ENCODE measurements at regions not wholly inside any gene's neighbourhood (a gene's known extent, or its start where the extent isn't known, plus 50 kb on each side); places are given as distances from the start of the nearest gene placed in this dataset.

- H3K27ac ChIP-seq: no peak overlapping the region
- no peak for DNase-seq (ENCODE audit: low spot score)
- H3K4me3 ChIP-seq: no peak overlapping the region
- TF ChIP-seq, protein P1, sequence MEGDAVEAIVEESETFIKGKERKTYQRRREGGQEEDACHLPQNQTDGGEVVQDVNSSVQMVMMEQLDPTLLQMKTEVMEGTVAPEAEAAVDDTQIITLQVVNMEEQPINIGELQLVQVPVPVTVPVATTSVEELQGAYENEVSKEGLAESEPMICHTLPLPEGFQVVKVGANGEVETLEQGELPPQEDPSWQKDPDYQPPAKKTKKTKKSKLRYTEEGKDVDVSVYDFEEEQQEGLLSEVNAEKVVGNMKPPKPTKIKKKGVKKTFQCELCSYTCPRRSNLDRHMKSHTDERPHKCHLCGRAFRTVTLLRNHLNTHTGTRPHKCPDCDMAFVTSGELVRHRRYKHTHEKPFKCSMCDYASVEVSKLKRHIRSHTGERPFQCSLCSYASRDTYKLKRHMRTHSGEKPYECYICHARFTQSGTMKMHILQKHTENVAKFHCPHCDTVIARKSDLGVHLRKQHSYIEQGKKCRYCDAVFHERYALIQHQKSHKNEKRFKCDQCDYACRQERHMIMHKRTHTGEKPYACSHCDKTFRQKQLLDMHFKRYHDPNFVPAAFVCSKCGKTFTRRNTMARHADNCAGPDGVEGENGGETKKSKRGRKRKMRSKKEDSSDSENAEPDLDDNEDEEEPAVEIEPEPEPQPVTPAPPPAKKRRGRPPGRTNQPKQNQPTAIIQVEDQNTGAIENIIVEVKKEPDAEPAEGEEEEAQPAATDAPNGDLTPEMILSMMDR (IDR thresholded peaks at IDR 0.05): no peak
Measured at GRCh38 chr5:155522540-155522939, 509.0 kb downstream of the KIF4B start.

DNA sequence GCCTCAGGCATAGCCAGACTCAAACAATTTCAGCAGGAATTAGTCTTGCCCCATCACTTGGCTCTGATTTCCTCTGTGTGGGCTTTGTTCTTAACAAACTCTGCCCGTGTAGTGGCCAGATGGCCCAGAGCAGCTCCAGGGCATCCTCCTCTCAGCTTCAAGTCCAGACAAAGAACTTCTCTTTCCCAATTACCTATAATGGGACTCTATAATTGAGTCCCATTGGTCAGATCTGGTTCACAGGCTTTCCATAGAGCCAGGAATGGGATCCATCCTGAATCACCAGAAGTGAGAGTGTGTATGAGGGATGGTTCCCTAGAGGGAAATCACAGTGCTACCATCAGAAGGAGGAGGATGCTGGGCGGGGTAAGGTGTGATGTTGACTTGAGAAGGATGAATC, 515.8 kb downstream of the KIF4B start:
- DNase-seq (ENCODE audit: low spot score): no peak
- TF ChIP-seq, protein P1 (IDR thresholded peaks at IDR 0.05): no peak
- Histone ChIP-seq H3K4me3 (no peak overlapping the region), H3K27ac (no peak overlapping the region)

- TF ChIP-seq, protein P1 (IDR thresholded peaks at IDR 0.05): no peak
- no peak overlapping the region for H3K27ac ChIP-seq
- no peak for DNase-seq (ENCODE audit: low spot score)
- H3K4me3 ChIP-seq: no peak overlapping the region
Measured at GRCh38 chr5:155530046-155530445, 516.5 kb downstream of the KIF4B start.

DNA sequence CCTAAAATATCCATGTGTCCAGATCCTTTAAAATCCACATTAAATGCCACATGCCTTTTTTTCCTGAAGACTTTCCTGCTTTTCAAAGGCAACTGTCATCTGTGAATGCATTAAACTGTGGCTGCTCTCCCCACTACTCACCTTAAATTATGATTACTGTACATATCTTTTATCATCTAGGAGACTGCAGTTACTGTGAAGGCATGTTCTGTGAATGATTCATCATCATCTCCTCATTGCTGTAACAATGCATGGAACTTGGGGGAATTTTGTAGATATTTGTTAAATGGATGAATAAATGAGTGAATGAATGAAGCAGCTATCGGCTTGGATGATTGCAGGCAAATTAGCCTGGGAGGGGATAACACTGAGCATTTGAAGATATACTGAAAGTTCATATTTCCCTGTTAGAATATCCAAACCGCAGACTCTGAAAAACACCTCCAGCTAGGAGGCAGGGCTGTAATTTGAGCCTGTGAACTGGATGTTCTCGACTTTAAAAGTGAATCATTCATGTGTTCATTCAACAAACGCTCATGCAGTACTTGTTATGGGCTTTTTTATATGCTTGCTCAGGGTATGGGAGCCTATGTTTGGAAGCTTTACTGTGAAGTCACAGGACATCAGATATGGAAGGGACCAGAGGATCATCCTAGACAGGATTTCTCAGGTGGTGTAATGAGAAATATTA, 519.2 kb downstream of the KIF4B start:
- DNase-seq (ENCODE audit: low spot score): no peak
- Histone ChIP-seq H3K4me3 (no peak overlapping the region), H3K27ac (no peak overlapping the region)
- TF ChIP-seq, protein P1 (IDR thresholded peaks at IDR 0.05): no peak

DNA sequence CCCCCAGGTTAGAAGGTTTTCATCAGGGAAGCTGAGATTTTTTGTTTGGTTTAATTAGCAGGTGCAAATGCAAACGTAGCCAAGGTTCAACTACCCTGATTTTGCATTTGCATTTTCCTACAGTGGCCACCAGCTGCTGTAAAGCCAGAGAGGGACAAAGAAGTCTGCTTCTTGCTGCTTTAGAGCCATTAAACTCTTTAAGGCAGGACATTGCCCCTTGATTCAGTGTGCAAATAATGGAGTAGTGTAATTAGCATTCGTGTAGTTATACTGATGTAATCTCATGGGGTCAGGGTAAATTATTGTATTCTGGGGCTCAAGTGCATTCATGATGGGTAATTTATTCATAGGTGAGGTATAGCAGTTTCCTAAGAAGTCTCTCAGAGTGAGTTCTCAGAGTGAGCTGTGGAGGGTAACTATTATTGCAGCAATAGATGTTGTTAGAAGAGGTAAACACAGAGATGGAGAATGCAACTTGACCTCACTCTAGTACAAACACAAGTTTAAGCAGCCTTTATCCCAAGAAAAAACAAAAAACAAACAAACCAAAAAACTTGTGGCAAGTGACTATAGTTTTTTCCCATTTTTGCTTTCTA, 526.5 kb downstream of the KIF4B start:
- Histone ChIP-seq H3K4me3 (no peak overlapping the region), H3K27ac (no peak overlapping the region)
- TF ChIP-seq, protein P1 (IDR thresholded peaks at IDR 0.05): no peak
- no peak for DNase-seq (ENCODE audit: low spot score)

GRCh38 chr5:155546075-155546474, 532.5 kb downstream of the KIF4B start:
- DNase-seq (ENCODE audit: low spot score): no peak
- TF ChIP-seq, protein P1 (IDR thresholded peaks at IDR 0.05): no peak
- Histone ChIP-seq H3K4me3 (no peak overlapping the region), H3K27ac (no peak overlapping the region)

- no peak overlapping the region for H3K4me3 ChIP-seq
- H3K27ac ChIP-seq: no peak overlapping the region
- no peak for DNase-seq (ENCODE audit: low spot score)
- TF ChIP-seq, protein P1 (IDR thresholded peaks at IDR 0.05): no peak
Measured at GRCh38 chr5:155554500-155554899, 540.9 kb downstream of the KIF4B start.
